ENCODE measurements at regions not wholly inside any gene's neighbourhood (a gene's known extent, or its start where the extent isn't known, plus 50 kb on each side); places are given as distances from the start of the nearest gene placed in this dataset.
"Not testable (repeated sequence)": the region's sequence is repeated elsewhere in the genome, so short reads cannot be mapped to it uniquely, and the experiment has no call there.

DNA sequence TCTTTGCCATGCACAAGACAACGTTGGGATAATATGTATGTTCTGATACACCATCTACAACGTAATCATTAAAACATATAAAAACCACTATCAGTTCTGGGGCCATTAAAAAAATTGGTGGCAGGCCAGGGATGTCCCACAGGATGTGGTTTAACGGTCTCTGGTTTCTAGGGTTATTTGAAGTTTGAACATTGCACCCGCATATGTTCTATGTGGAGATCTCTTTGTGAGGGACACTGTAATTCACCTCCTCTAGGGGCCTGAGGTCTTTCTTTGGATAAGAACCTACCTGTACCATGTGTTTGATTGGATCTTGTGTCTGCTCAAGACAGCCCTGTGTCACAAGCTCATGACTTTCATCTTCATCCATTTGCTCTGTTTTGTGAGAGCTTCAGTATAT is 73.2 kb downstream of the GGTLC2 start:
- DNase-seq: no peak

DNA sequence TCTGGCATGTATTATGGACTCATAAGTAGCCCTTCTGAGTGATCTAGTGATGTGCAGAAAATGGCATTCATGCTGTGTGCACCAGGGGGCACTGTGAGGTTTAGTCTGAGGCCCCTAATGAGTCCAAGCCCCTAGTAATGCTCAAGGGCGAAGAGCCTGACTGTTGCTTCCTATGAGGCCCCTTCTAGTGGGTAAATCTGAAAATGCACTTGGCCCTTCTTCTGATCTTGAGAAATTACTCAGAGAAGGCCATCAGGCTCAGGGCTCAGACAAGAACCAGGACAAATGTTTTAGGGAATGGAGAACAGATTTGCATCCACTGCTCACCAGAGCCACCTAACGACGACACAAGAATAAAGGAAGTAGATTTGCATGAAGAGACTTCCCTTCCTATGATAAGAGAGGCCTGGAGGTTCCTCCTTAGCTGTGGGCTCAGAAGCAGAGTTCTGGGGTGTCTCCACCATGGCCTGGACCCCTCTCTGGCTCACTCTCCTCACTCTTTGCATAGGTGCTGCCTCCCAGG is 75.8 kb downstream of the GGTLC2 start:
- peak; percentile 31 for DNase-seq

DNA sequence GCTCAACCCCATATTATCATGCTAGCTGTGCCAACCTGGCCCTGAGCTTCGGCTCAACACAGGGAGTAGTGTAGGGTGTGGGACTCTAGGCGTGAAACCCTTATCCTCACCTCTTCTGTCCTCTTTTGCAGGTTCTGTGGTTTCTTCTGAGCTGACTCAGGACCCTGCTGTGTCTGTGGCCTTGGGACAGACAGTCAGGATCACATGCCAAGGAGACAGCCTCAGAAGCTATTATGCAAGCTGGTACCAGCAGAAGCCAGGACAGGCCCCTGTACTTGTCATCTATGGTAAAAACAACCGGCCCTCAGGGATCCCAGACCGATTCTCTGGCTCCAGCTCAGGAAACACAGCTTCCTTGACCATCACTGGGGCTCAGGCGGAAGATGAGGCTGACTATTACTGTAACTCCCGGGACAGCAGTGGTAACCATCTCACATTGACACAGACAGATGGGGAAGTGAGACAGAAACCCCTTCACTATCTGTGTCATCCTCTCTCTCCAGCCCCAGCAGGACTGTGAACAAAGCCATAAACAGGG is 76.4 kb downstream of the GGTLC2 start:
- DNase-seq: no peak

DNA sequence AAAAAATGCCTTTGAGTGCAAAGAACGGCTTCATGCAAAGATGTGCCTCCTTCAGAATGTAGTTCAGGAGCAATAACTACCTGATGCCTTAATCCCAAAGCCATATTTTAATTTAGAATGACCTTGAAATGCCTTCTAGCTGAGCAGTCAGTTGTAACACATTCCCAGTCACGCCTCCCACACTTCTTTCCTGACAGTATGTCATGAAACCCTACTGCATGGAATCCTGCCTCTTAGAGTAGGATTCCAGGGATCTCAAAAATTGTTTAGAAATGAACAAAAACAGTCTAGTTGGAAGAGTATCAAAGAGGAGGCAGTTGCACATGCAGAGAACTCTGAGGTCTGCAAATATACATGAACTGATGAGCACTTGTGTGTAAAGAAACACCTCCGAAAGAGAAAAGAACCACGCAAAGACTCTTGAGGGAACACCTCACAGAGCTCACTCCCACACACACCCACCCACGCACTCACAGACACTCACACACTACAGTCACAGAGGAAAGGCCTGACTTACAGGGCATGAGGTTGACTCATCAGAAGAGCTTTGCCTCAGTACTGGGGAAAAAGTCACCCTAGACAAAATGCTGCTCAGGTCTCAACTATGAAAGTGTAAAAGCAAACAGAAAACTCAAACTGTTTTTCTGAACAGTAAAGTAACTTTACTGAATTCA is 77.4 kb downstream of the GGTLC2 start:
- no peak for DNase-seq

DNA sequence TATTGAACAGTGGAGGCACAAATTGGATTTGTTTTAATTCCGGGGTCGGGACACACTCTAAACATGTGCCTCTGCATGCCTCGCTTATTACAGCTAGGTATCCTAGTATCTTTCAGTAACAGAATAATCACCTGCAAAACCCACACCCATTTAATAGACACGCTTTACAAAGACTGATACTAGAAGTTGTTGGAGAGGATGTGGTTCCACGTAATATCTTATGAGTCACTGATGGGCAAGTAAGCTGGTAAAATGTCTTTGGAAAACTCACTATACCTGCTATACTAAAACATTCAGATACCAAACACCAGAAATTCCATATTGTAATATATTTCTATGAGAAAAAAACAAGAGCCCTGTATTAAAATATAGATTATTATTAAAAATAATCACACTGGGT is 84.0 kb downstream of the GGTLC2 start:
- DNase-seq: no peak

DNA sequence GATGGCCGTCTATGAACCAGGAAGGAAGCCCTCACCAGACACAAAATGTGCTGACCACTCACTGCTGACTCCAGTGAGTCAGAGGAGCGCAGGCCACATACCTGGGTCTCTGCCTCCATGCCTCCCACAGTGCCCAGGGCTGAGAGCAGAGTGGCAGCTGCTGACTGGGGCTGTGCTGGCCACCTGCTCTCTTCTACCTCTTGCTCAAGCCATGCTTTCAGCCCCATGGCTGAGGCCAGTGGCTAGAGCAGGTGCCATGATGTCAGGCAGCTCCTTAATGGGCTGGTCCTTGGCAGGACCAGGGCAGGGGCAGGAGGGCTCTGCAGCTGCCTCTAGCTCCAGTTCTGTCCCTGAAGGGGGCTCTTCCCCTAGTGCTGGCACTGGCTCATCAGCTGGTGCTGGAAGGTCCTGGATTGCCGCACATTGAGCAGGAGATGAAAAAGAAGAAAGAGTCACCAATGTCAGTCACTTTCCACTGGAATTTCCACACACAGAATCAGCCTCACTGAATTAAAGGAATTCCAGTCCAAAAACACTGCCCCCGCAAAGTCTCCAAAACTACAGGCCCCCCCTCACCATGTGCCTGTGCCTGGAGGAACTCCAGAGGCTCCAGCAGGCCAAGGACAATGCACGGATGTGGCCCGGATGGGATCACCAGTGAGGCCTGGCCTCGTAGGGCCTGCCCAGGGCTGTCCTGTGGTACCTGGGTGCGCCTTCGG is 86.4 kb downstream of the GGTLC2 start:
- no peak for DNase-seq

DNA sequence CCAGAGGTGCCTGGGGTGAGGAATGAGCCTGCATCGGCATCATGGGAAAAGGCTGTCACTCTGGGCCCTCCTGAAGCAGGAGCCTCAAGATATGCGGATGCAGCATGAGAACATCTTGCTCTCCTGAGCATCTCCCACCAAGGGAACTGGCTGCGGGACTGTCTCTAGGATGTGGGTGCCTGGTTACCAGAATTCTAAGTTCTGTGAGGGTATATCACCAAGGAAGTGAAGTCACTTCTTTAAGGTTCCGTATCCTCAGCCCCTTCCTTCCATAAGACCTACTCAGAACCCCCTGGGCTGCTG is 86.9 kb downstream of the GGTLC2 start:
- DNase-seq: no peak

DNA sequence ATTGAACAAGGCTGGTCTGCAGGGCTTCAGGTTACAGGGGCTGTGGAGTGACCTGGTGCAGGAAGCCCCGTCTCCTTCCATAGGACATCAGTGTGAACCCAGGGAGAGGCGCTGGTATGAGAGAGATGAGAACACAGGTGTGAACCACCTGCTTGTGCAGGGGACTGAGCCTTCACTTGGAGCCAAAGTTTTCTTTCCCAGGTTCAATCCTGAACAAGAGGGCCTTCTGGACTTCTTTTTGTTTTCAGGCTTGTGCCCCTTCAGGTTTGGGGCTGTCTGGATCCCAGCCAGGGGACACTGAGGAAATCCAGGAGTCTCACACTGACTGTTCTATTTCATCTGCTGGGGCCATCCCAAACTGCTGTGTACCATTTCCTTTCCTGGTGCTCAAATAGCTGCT is 88.6 kb downstream of the GGTLC2 start:
- not testable (repeated sequence) for DNase-seq

DNA sequence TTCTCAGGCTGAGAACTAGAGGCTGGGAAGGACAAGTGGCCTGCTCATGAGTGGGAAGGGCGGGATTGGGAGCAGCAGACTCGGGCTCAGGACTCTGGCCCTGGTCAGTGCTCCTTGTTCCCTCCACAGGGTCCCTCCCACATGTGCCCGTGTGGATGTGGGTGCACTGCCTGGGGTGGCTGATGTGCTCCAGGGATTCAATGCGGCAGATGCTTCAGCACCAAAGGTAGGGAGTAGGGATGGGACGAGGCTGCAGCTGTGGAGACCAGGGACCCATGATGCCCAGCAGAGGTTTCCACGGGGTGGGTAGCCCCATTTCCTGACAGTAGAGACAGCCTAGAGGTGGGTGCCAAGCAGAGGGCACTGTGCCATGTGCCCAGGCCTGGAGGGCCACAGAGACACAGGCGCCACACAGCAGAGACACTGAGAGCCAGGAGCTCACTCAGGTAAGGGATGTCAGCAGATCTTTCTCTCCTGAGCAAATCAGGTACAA is 89.5 kb downstream of the GGTLC2 start:
- DNase-seq: no peak

DNA sequence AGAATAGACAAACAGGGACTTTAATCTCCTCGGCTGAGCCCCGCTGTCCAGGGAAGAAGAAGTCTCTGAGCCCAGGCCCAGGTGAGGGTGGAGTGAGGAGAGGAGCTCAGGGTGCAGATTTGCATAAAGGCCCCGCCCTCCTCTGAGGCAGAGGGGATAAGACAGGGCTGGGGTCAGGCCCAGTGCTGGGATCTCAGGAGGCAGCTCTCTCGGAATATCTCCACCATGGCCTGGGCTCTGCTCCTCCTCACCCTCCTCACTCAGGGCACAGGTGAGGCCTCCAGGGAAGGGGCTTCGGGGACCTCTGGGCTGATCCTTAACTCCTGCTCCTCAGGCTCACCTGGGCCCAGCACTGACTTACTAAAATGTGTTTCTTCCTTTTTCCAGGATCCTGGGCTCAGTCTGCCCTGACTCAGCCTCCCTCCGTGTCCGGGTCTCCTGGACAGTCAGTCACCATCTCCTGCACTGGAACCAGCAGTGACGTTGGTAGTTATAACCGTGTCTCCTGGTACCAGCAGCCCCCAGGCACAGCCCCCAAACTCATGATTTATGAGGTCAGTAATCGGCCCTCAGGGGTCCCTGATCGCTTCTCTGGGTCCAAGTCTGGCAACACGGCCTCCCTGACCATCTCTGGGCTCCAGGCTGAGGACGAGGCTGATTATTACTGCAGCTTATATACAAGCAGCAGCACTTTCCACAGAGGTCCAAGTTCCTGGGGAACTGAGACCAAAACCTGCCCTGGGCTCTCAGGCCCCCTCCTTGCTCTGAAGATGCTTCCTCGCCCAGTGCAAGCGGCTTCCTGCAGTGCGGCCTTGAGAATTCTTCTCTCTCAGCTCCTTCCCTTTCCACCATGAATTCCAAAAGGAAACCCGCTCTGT is 90.2 kb downstream of the GGTLC2 start:
- not testable (repeated sequence) for DNase-seq

DNA sequence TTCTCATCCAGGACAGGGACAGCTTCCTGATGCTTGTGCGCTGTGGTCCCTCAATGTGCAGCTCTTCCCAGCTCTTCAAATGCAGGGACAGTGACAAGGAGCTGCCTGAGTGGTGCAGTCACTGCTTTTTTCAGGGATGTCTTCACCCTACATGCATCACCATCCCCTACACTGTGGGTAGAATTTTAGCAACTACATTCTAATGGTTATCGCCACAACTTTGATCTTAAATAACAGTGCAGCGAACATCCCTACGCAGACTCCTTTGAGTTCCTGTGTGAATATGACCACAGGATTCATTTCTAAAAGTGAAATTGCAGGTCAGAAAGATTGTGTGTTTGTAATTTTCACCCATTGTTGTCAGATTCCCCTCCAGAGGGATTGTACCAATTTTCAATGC is 90.9 kb downstream of the GGTLC2 start:
- not testable (repeated sequence) for DNase-seq

DNA sequence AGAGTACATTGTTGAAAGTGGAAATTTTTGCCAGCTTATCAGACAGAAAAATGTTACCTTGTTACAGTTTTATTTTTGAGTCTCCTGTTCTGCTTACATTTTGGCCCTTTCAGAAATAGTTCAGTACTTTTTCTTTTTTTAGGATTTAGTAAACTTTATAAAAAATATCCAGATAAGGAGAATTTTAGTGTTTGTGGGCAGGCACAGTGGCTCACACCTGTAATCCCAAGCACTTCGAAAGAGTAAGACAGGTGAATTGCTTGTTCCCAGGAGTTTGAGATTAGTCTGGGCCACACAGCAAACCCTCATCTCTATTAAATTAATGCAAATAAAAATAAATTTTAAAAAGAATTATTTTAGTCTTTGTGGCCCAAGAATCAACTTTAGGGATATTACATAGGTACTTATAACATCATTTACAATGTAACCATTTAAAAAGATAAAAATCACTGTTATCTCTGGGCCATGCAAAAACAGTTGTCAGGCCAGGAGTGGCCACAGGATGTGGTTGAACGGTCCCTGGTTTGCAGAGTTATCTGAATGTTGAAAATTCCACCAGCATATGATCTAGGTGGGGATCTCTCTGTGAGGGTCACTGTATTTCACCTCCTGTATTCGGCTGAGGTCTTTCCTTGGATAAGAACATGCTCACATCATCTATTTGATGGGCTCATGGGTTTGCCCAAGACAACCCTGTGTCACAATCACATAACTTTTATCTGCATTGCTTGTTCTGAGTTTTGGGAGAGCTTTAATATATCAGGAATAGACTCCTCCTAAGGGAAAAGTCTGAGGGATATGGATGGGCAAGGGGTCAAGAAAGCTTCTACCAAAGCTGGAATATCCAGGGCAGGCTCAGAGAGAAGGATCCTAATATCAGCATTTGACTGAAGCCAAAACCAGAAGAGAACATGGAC is 91.5 kb downstream of the GGTLC2 start:
- no peak for DNase-seq

DNA sequence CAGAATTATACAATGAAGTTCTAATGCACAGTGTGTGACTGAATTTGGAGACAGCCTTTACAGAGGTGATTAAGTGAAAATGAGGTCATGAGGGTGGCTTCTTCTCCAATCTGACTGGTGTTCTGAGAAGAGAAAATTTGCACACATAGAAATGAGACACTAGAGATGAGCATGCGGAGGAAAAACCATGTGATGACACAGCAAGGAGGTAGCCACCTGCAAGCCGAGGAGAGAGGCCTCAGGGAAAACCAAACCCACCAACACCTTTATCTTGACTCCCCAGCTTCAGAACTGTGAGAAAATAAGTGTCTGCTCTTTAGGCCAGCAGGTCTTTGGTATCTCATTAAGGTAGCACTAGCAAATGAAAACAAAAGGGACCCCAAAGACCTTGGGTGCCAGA is 93.2 kb downstream of the GGTLC2 start:
- no peak for DNase-seq

DNA sequence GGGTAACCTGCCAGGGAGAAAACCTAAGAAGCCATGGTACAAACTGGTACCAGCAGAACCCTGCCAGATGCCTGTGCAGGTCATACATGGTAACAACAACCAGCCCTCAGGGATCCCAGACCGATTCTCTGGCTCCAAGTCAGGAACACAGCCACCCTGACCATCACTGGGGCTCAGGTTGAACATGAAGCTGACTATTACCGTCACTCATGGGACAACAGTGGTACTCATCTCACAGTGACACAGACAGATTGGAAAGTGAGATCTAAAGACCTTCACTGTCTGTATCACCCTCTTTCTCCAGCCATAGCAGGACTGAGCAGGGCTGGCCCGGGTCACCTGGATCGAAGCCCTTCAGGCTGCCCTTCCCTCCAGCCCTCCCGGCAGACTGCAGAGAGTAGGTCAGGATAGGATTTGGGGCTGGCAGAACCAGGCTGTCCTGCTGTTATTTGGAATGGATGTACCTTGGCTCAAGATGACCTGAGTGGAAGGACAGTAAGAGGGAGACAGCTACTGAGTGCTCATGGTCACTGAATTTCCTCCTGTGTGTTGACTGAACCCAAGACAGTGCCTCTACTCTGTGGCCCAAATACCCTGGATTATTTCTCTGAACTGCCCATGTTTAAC is 94.7 kb downstream of the GGTLC2 start:
- DNase-seq: no peak

DNA sequence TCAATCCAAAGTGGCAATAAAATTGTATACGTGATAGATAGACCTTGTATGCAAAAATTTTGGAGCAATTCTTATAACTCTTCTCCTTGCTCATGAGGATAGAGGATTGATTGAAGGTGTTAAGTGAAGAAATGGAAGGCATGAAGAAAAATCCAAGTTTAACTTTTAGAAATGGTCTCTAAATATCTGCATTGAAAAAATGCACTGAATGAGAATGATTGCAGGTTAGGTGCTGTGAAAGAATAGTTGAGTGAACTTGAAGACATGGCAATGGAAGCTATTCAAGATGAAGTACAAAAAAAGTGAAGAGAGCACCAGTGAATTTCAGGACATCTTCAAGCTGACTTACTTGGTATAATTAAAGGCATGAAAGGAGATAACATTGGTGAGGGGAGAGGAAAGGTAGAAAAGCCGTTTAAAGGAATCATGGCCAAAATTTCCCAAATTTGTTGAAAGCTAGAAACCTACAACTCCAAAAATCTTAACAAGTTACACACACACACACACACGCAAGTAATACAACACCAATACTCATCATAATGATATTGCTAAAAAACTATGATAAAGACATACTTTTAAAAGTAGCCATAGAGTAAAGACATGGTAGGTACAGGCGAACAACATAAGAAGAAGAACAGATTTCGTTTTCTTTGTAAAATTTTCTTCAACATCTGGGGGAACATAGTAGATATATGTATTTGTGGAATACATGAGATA is 96.3 kb downstream of the GGTLC2 start:
- DNase-seq: no peak

DNA sequence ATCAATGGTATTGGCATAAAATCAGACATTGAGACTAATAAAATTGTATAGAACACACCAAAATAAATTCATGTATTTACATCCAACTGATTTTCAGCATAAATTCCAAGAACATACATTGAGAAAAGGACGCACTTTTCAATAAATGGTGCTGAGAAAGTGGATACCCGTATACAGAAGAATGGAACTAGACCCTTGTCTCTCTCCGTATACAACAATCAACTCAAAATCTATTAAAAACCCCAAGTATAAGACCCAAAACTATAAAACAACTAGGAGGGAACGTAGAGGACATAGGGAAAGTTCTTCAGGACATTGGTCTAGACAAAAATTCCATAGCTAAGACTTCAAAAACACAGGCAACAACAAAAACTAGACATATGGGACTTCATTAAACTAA is 97.4 kb downstream of the GGTLC2 start:
- DNase-seq: no peak

DNA sequence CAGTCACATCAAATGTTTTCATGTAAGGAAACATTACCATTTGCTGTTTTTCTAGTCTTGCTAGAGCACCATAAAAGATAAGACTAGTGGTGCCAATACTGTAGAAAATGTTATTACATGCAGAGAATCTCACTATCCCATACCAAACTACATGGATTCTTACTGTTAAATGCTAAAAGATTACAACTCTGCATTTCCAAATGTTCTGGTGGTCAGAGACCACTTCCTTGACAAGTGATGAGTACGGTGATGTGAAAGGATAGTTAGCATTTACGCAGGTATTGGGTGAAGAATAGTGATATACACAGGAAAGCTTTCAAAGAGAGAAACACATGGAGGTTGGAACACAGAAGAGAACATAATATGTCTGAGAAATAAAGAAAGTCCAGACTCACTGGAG is 98.2 kb downstream of the GGTLC2 start:
- DNase-seq: no peak

DNA sequence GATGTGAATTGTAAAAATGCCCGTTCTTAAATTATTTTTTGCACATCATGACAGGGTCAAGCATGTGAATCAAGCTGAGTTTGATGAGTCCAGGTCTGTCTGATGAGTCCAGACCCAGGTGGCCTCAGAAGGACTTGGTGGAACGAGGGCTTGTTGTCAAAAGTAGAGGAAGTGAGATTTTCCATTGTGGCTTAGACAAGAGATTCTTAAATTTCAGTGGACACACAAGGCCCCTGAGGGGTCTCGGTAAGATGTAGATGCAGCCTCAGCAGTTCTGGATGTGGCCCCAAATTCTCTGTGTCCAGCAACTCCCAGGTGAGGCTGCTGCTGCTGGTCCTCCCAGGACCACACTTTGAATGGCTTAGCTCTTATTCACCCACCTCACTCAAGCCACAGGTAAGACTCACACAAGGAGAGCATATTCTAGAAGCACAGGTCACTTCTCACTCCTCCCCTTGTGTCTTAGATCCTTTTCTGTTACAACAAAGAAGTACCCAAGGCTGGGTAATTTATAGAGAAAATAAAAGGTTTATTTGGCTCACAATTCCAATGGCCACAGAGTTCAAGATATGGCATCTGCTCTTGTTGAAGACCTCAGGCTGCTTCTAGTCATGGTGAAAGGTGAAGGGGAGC is 98.8 kb downstream of the GGTLC2 start:
- DNase-seq: no peak

DNA sequence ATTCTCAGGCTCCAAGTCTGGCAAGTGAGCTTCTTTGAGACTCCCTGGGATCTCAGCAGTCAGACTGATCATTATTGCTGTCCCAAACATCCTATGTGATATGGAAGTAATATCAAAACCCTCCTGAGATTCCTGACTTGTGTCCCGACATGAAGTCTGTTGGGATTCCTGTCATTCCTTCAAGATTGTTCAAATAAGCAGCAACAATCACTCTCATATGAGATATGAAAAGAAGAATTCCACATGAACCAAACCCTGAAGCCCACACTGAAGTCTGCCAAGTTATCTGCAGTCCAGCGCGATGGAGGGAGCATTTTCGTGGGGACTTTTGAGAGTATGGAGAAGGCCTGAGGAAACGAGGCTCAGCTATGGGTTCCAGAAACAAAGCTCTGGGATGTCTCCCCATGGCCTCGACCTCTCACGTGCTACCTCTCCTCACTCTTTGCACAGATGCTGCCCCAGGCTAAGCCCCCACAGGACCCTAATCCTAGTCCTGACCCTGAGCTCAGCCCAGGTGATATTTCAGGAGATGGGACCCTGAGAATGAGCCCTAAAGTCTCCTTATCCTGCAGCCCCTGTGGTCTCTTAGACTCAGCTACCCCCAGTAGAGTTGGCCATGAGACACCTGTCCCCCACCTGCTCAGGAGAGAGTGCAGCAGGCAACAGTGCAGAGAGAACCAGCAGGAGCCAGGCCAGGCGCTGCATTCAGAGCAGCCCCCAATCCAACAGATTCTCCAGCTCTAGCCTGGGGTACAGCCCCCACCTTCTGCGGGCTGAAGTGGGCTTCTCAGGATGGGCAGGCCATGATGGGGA is 100.2 kb downstream of the GGTLC2 start:
- DNase-seq: no peak
